Karpas-422 (cell line): ENCODE measurements at regions not wholly inside any gene's neighbourhood (a gene's known extent, or its start where the extent isn't known, plus 50 kb on each side); places are given as distances from the start of the nearest gene placed in this dataset.

Source experiments
- DNase-seq: peaks from one replicate; pipeline ENCODE4 v3.0.0-alpha.2; 2015
- H2AFZ ChIP-seq: fragments of 200-600 bp; sonication (generic); 2 replicates; pipeline ENCODE4 v1.6.1; 2014; ENCODE audit warnings: antibody characterized with exemption, low read length, mixed read lengths
- H3K27ac ChIP-seq: fragments of 200-600 bp; sonication (generic); 2 replicates; pipeline ENCODE4 v1.5.1; 2014; ENCODE audit warnings: mild to moderate bottlenecking, low read length, moderate library complexity
- H3K27me3 ChIP-seq: fragments of 200-600 bp; sonication (generic); 2 replicates; pipeline ENCODE4 v1.6.1; 2014; ENCODE audit warnings: low read length, mixed read lengths
- H3K36me3 ChIP-seq: fragments of 200-600 bp; sonication (generic); 2 replicates; pipeline ENCODE4 v1.6.1; 2014; ENCODE audit warnings: low read length, mixed read lengths; ENCODE audit not compliant: insufficient read depth
- H3K4me1 ChIP-seq: fragments of 200-600 bp; sonication (generic); 2 replicates; pipeline ENCODE4 v1.6.1; 2014; ENCODE audit warnings: mild to moderate bottlenecking, low read length, mixed read lengths
- H3K4me2 ChIP-seq: fragments of 200-600 bp; sonication (generic); 2 replicates; pipeline ENCODE4 v1.6.1; 2014; ENCODE audit warnings: low read length, low read depth, mild to moderate bottlenecking; ENCODE audit not compliant: poor library complexity, severe bottlenecking
- H3K4me3 ChIP-seq: fragments of 200-600 bp; sonication (generic); 2 replicates; pipeline ENCODE4 v1.5.1; 2014; ENCODE audit warnings: mild to moderate bottlenecking, antibody characterized with exemption, low read length, mixed read lengths
- H3K79me2 ChIP-seq: fragments of 200-600 bp; sonication (generic); 2 replicates; pipeline ENCODE4 v1.6.1; 2014; ENCODE audit warnings: mild to moderate bottlenecking, low read length, mixed read lengths
- H3K9ac ChIP-seq: fragments of 200-600 bp; sonication (generic); 2 replicates; pipeline ENCODE4 v1.6.0; 2014; ENCODE audit warnings: low read length
- H3K9me2 ChIP-seq: fragments of 200-600 bp; sonication (generic), shearing (Covaris generic); replicated peaks from 2 replicates; pipeline ENCODE4 v1.6.0; 2014; ENCODE audit warnings: mild to moderate bottlenecking, low read length, moderate library complexity; ENCODE audit not compliant: insufficient read depth
- H3K9me3 ChIP-seq: fragments of 300-700, 200-600 bp; sonication (generic); 2 replicates; pipeline ENCODE4 v1.6.1; 2014; ENCODE audit warnings: low read length, mixed read lengths
- H4K20me1 ChIP-seq: fragments of 200-600 bp; sonication (generic); 2 replicates; pipeline ENCODE4 v1.6.1; 2014; ENCODE audit warnings: mild to moderate bottlenecking, antibody characterized with exemption, low read length, low read depth; ENCODE audit not compliant: insufficient read depth

DNA sequence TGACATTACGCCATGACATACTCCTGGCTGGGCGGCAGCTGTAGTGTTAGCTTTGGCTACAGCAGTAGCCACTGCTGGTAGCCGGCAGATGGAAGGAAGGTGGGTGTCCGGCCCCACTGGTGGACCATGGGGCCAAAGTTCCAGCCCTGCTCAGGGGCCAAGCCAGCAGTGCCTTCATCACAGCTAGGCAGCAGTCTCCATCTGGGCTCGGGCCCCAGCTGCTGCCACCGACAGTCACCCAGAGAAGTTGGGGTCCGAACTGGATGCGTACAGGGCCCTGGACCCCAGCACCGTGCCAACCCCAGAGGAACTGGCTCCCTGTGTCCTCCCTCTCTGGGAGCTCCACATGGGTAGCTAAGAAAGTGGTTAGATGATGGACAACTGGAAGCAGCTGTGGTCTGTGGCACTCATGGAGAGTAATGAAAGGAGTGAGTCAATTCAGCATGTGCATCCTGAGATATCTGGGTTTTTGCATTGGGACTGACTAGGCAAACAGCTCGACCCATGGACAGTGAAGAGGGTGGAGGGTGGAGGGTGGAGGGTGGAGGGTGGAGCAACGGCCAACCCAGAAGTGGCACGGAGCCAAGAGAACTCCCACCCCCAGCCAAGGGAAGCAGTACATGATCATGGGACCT lies 366.6 kb upstream of the GRIA3 start:
- Histone ChIP-seq H4K20me1 (no peaks in the 10 kb centered on the region), H3K4me3 (no peak overlapping the region), H3K9ac (no peak overlapping the region), H2AFZ (no peak overlapping the region), H3K9me3 (peaks cover 27% of the 10 kb centered on the region), H3K9me2 (no peaks in the 10 kb centered on the region), H3K36me3 (no peaks in the 10 kb centered on the region), H3K4me1 (no peaks in the 10 kb centered on the region), H3K4me2 (no peak overlapping the region), H3K27me3 (no peaks in the 10 kb centered on the region), H3K27ac (no peak overlapping the region), H3K79me2 (no peaks in the 10 kb centered on the region)
- no peak for DNase-seq

- no peaks in the 10 kb centered on the region for H3K79me2 ChIP-seq
- H3K4me1 ChIP-seq = no peaks in the 10 kb centered on the region
- H4K20me1 ChIP-seq = no peaks in the 10 kb centered on the region
- H3K27me3 ChIP-seq = no peaks in the 10 kb centered on the region
- no peak for DNase-seq
- peaks cover 27% of the 10 kb centered on the region for H3K9me3 ChIP-seq
- no peak overlapping the region for H3K9ac ChIP-seq
- no peaks in the 10 kb centered on the region for H3K36me3 ChIP-seq
- no peak overlapping the region for H3K4me3 ChIP-seq
- no peaks in the 10 kb centered on the region for H3K9me2 ChIP-seq
- H2AFZ ChIP-seq = no peak overlapping the region
- no peak overlapping the region for H3K27ac ChIP-seq
- H3K4me2 ChIP-seq = no peak overlapping the region
Observed at GRCh38 chrX:122818068-122818467, 366.0 kb upstream of the GRIA3 start.

DNA sequence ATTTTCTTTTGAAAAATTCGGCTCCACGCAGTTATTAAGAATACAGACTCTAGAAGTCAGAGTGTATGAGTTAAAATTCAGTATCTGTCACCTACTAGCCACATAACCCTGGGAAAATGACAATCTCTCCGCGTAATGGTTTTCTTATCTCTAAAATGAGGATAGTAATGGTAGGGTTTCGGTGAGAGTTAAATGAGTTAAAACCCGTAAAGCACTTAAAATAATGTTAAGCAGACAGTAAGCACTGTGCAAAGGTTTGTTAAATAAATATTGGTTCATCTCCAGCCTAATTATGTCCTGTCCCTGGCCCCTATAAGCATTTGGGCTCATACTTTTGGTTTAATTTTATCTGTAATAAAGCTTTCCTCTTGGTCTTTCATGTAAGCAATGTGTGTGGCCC lies 350.8 kb upstream of the GRIA3 start:
- Histone ChIP-seq H3K27ac (no peak overlapping the region), H3K4me1 (no peaks in the 10 kb centered on the region), H3K9me3 (peaks cover 13% of the 10 kb centered on the region), H2AFZ (no peak overlapping the region), H3K36me3 (no peaks in the 10 kb centered on the region), H3K79me2 (no peaks in the 10 kb centered on the region), H3K27me3 (no peaks in the 10 kb centered on the region), H3K9me2 (no peaks in the 10 kb centered on the region), H4K20me1 (no peaks in the 10 kb centered on the region), H3K4me2 (no peak overlapping the region), H3K4me3 (no peak overlapping the region), H3K9ac (no peak overlapping the region)
- no peak for DNase-seq

GRCh38 chrX:122835886-122836285 lies 348.2 kb upstream of the GRIA3 start:
- Histone ChIP-seq H2AFZ (no peak overlapping the region), H3K27ac (no peak overlapping the region), H3K36me3 (no peaks in the 10 kb centered on the region), H3K4me3 (no peak overlapping the region), H3K9me2 (no peaks in the 10 kb centered on the region), H3K4me2 (no peak overlapping the region), H4K20me1 (no peaks in the 10 kb centered on the region), H3K4me1 (no peaks in the 10 kb centered on the region), H3K9me3 (peaks cover 16% of the 10 kb centered on the region), H3K9ac (no peak overlapping the region), H3K79me2 (no peaks in the 10 kb centered on the region), H3K27me3 (no peaks in the 10 kb centered on the region)
- DNase-seq = no peak

DNA sequence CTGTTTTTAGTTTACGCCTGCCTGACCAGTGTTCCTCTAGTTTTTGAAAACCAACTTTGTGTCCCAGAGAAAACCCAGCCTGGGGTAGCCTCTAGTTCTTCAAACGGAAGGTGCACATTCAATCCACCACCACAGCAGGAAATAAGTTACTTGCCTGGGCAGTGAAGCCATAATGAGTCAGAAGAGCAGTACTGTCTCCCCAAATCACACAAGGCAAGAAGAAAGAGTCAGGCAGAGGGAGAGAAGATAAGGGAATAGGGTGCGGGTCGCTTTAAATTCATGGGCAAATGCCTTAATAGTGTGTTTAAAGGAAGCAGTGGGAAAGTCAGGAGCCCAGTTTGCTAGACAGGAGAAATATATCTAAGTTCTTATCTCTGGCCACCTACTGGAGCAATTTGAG lies 333.8 kb upstream of the GRIA3 start:
- H3K4me2 ChIP-seq = no peak overlapping the region
- H3K4me3 ChIP-seq = no peak overlapping the region
- H3K27ac ChIP-seq = no peak overlapping the region
- H3K4me1 ChIP-seq = no peaks in the 10 kb centered on the region
- H4K20me1 ChIP-seq = no peaks in the 10 kb centered on the region
- no peaks in the 10 kb centered on the region for H3K9me2 ChIP-seq
- no peak for DNase-seq
- no peaks in the 10 kb centered on the region for H3K27me3 ChIP-seq
- no peaks in the 10 kb centered on the region for H3K79me2 ChIP-seq
- no peak overlapping the region for H3K9ac ChIP-seq
- H3K9me3 ChIP-seq = peaks cover 23% of the 10 kb centered on the region
- H3K36me3 ChIP-seq = no peaks in the 10 kb centered on the region
- H2AFZ ChIP-seq = no peak overlapping the region

DNA sequence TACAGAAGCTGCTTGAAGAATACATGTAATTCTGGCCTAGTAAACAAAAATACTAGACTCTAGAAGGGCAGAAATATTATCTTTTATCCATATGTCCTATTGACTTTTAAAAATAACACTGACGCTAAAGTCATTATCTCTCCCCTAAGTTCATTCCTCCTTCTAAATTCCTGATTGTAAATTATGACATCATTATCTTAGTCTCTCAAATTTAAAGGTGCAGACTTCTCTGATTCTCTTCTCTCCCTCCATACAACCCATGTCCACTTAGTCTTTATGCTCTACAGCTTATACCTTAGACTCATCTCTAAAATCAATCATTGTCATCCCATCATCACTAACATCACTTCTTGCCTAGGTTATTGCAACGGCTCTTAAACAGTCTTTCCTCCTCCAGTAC lies 327.9 kb upstream of the GRIA3 start:
- Histone ChIP-seq H4K20me1 (no peaks in the 10 kb centered on the region), H3K4me3 (no peak overlapping the region), H3K27me3 (no peaks in the 10 kb centered on the region), H2AFZ (no peak overlapping the region), H3K9ac (no peak overlapping the region), H3K4me1 (no peaks in the 10 kb centered on the region), H3K4me2 (no peak overlapping the region), H3K9me2 (no peaks in the 10 kb centered on the region), H3K36me3 (no peaks in the 10 kb centered on the region), H3K27ac (no peak overlapping the region), H3K9me3 (peaks cover 40% of the 10 kb centered on the region), H3K79me2 (no peaks in the 10 kb centered on the region)
- no peak for DNase-seq

DNA sequence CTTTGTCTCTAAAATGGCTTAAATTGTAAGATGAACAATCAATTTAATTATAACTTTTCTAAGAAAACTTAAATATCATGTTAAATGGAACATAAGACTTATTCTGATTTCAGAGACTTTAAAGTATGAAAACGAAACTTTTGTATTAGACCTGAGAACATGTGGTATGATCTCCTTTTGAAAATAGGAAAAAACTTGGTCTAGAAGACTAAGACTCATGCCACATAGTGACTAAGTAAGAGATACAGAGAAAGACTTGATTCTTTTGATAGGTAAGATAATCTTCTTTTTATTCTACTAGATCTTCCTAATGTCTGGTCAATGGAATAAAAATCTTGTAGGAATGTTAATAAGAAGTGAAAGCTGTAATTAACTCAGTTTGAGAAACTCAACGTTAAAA lies 326.3 kb upstream of the GRIA3 start:
- no peaks in the 10 kb centered on the region for H3K27me3 ChIP-seq
- H3K9me3 ChIP-seq = peaks cover 46% of the 10 kb centered on the region
- no peaks in the 10 kb centered on the region for H3K9me2 ChIP-seq
- DNase-seq = no peak
- H3K4me1 ChIP-seq = no peaks in the 10 kb centered on the region
- H3K4me3 ChIP-seq = no peak overlapping the region
- no peak overlapping the region for H2AFZ ChIP-seq
- no peak overlapping the region for H3K4me2 ChIP-seq
- H3K79me2 ChIP-seq = no peaks in the 10 kb centered on the region
- no peaks in the 10 kb centered on the region for H3K36me3 ChIP-seq
- no peaks in the 10 kb centered on the region for H4K20me1 ChIP-seq
- no peak overlapping the region for H3K9ac ChIP-seq
- H3K27ac ChIP-seq = no peak overlapping the region

DNA sequence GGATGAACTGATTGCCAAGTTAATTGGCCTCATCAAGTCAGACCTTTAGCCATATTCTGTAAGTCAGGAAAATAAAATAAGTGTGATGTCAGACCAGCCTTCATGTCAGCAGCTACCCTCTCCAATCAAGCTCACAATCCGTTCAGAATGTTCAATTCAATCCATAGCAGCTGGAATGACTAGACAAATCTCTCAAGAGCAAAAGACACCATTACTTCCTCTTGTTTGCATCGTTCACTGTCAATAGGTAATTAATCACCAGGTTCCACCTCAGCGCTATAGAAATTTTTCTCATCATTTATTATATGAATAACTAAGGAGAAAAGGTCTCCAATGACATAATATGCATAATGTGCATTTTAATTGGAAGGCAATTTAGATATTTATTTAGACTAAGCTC lies 321.0 kb upstream of the GRIA3 start:
- no peaks in the 10 kb centered on the region for H3K9me2 ChIP-seq
- no peaks in the 10 kb centered on the region for H3K27me3 ChIP-seq
- H3K27ac ChIP-seq = no peak overlapping the region
- H3K36me3 ChIP-seq = no peaks in the 10 kb centered on the region
- no peaks in the 10 kb centered on the region for H4K20me1 ChIP-seq
- no peak overlapping the region for H3K9ac ChIP-seq
- DNase-seq = no peak
- H3K4me1 ChIP-seq = no peaks in the 10 kb centered on the region
- H3K4me2 ChIP-seq = no peak overlapping the region
- no peaks in the 10 kb centered on the region for H3K79me2 ChIP-seq
- no peak overlapping the region for H2AFZ ChIP-seq
- no peak overlapping the region for H3K4me3 ChIP-seq
- peaks cover 34% of the 10 kb centered on the region for H3K9me3 ChIP-seq

- no peaks in the 10 kb centered on the region for H3K79me2 ChIP-seq
- no peak for DNase-seq
- no peaks in the 10 kb centered on the region for H3K9me2 ChIP-seq
- no peak overlapping the region for H2AFZ ChIP-seq
- H3K4me1 ChIP-seq = no peaks in the 10 kb centered on the region
- H3K9me3 ChIP-seq = peaks cover 17% of the 10 kb centered on the region
- no peak overlapping the region for H3K4me3 ChIP-seq
- no peak overlapping the region for H3K4me2 ChIP-seq
- H3K9ac ChIP-seq = no peak overlapping the region
- H3K27ac ChIP-seq = no peak overlapping the region
- no peaks in the 10 kb centered on the region for H3K36me3 ChIP-seq
- no peaks in the 10 kb centered on the region for H4K20me1 ChIP-seq
- H3K27me3 ChIP-seq = no peaks in the 10 kb centered on the region
Observed at GRCh38 chrX:122866532-122866931, 317.5 kb upstream of the GRIA3 start.
